CD8-positive, alpha-beta memory T cell (primary cell): ENCODE measurements at regions not wholly inside any gene's neighbourhood (a gene's known extent, or its start where the extent isn't known, plus 50 kb on each side); places are given as distances from the start of the nearest gene placed in this dataset.

Source experiments
- CTCF ChIA-PET: fragments of 350-600 bp; sonication (Branson Sonifier 250); formaldehyde crosslinking; loops from one replicate; lab custom pipeline; 2021; ENCODE audit warnings: antibody characterized with exemption; lab: Charles Lee
- POLR2A ChIA-PET: fragments of 350-600 bp; sonication (Branson Sonifier 250); formaldehyde crosslinking; loops from one replicate; lab custom pipeline; 2021; ENCODE audit warnings: antibody characterized with exemption; lab: Charles Lee
- DNase-seq, 5 donors: peaks; one replicate each; pipeline versions ENCODE4 v3.0.0 to v3.0.0-alpha.2; 2020 to 2022; ENCODE audit warnings: mixed read lengths in 1 of 5
- H3K27ac ChIP-seq: one replicate; pipeline ENCODE4 v1.7.0; 2013; ENCODE audit warnings: low read depth, mild to moderate bottlenecking, low read length, moderate library complexity
- H3K27me3 ChIP-seq: 2 replicates; pipeline ENCODE4 v1.7.0; 2013; ENCODE audit warnings: low read length, mild to moderate bottlenecking; ENCODE audit not compliant: insufficient read depth, poor library complexity, severe bottlenecking
- H3K36me3 ChIP-seq: 2 replicates; pipeline ENCODE4 v1.7.0; 2013; ENCODE audit warnings: mild to moderate bottlenecking, low read length, moderate library complexity; ENCODE audit not compliant: insufficient read depth
- H3K4me1 ChIP-seq: 2 replicates; pipeline ENCODE4 v1.7.0; 2013; ENCODE audit warnings: mild to moderate bottlenecking, low read length, moderate library complexity; ENCODE audit not compliant: insufficient read depth
- H3K4me3 ChIP-seq: 2 replicates; pipeline ENCODE4 v1.7.0; 2013; ENCODE audit warnings: mild to moderate bottlenecking, low read length
- H3K9me3 ChIP-seq: 2 replicates; pipeline ENCODE4 v1.7.0; 2013; ENCODE audit warnings: mild to moderate bottlenecking, low read length
- H3K27ac Mint-ChIP-seq, 8 donors: one replicate each; pipeline ENCODE4 v1.8.0; 2020 to 2021; ENCODE audit warnings: mixed read lengths in 8 of 8, mild to moderate bottlenecking in 6 of 8, inconsistent platforms in 3 of 8, moderate library complexity in 3 of 8
- H3K27me3 Mint-ChIP-seq, 2 donors: one replicate each; pipeline ENCODE4 v1.8.0; 2020 to 2021; ENCODE audit warnings: mixed read lengths in 2 of 2, mild to moderate bottlenecking in 1 of 2, moderate library complexity in 1 of 2
- H3K36me3 Mint-ChIP-seq, 3 donors: one replicate each; pipeline ENCODE4 v1.8.0; 2020 to 2021; ENCODE audit warnings: mixed read lengths in 3 of 3, inconsistent platforms in 1 of 3, mild to moderate bottlenecking in 1 of 3
- H3K4me1 Mint-ChIP-seq, 3 donors: one replicate each; pipeline ENCODE4 v1.8.0; 2020 to 2021; ENCODE audit warnings: mixed read lengths in 3 of 3, inconsistent platforms in 1 of 3, mild to moderate bottlenecking in 1 of 3
- H3K4me3 Mint-ChIP-seq, 7 donors: one replicate each; pipeline ENCODE4 v1.8.0; 2020 to 2021; ENCODE audit warnings: mixed read lengths in 7 of 7, mild to moderate bottlenecking in 6 of 7, moderate library complexity in 4 of 7, inconsistent platforms in 2 of 7
- H3K9me3 Mint-ChIP-seq, 5 donors: one replicate each; pipeline ENCODE4 v1.8.0; 2020 to 2022; ENCODE audit warnings: mixed read lengths in 5 of 5, mild to moderate bottlenecking in 3 of 5, moderate library complexity in 2 of 5, inconsistent platforms in 1 of 5

- Mint-ChIP-seq H3K4me1 (peaks cover 0 to 13% (median 4%) of the 10 kb centered on the region in 3 donors), H3K9me3 (no peaks in the 10 kb centered on the region), H3K27me3 (no peaks in the 10 kb centered on the region), H3K36me3 (no peaks in the 10 kb centered on the region), H3K4me3 (no peak overlapping the region), H3K27ac (peak overlapping the region in 3 of 8 donors; percentile 23 to 64 (median 32))
- POLR2A ChIA-PET: interaction anchor here (0.6 kb wide), 1 partner anchor 447 kb away, joined by 6 read pairs; no protein-coding TSS in a partner anchor
- Histone ChIP-seq H3K4me1 (no peaks in the 10 kb centered on the region), H3K9me3 (no peaks in the 10 kb centered on the region), H3K27ac (no peak overlapping the region), H3K36me3 (no peaks in the 10 kb centered on the region), H3K4me3 (no peak overlapping the region), H3K27me3 (no peaks in the 10 kb centered on the region)
- DNase-seq: no peak
- CTCF ChIA-PET: no interaction called here
Observed at GRCh38 chr14:22266683-22267082, 322.3 kb downstream of the DAD1 start.

GRCh38 chr14:22266142-22266442 is 322.9 kb downstream of the DAD1 start:
- ChIA-PET CTCF (no interaction called here), POLR2A (no interaction called here)
- H3K4me3 ChIP-seq: no peak overlapping the region
- H3K27me3 ChIP-seq: no peaks in the 10 kb centered on the region
- Mint-ChIP-seq H3K27ac (peak overlapping the region in 3 of 8 donors; percentile 12 to 77 (median 58)), H3K9me3 (no peaks in the 10 kb centered on the region), H3K27me3 (no peaks in the 10 kb centered on the region), H3K36me3 (no peaks in the 10 kb centered on the region), H3K4me1 (peaks cover 0 to 13% (median 4%) of the 10 kb centered on the region in 3 donors), H3K4me3 (no peak overlapping the region)
- DNase-seq: no peak
- H3K9me3 ChIP-seq: no peaks in the 10 kb centered on the region
- H3K36me3 ChIP-seq: no peaks in the 10 kb centered on the region
- H3K27ac ChIP-seq: no peak overlapping the region
- no peaks in the 10 kb centered on the region for H3K4me1 ChIP-seq

GRCh38 chr14:22265319-22266141 is 323.5 kb downstream of the DAD1 start:
- no peaks in the 10 kb centered on the region for H3K36me3 Mint-ChIP-seq
- no peaks in the 10 kb centered on the region for H3K36me3 ChIP-seq
- H3K27ac ChIP-seq: no peak overlapping the region
- no peaks in the 10 kb centered on the region for H3K27me3 Mint-ChIP-seq
- peaks cover 0 to 13% (median 4%) of the 10 kb centered on the region in 3 donors for H3K4me1 Mint-ChIP-seq
- H3K27me3 ChIP-seq: no peaks in the 10 kb centered on the region
- H3K4me3 ChIP-seq: no peak overlapping the region
- H3K9me3 Mint-ChIP-seq: no peaks in the 10 kb centered on the region
- H3K27ac Mint-ChIP-seq: peak overlapping the region in 6 of 8 donors; percentile 26 to 91 (median 78)
- H3K4me1 ChIP-seq: no peaks in the 10 kb centered on the region
- peak in 2 of 5 donors; percentile 5 to 6 for DNase-seq
- peak overlapping the region in 4 of 7 donors; percentile 18 to 72 (median 56) for H3K4me3 Mint-ChIP-seq
- ChIA-PET POLR2A (no interaction called here), CTCF (no interaction called here)
- no peaks in the 10 kb centered on the region for H3K9me3 ChIP-seq

GRCh38 chr14:22264759-22265158 is 324.3 kb downstream of the DAD1 start:
- Histone ChIP-seq H3K36me3 (no peaks in the 10 kb centered on the region), H3K4me1 (no peaks in the 10 kb centered on the region), H3K27ac (no peak overlapping the region), H3K4me3 (no peak overlapping the region), H3K27me3 (no peaks in the 10 kb centered on the region), H3K9me3 (no peaks in the 10 kb centered on the region)
- CTCF ChIA-PET: no interaction called here
- no peaks in the 10 kb centered on the region for H3K27me3 Mint-ChIP-seq
- H3K9me3 Mint-ChIP-seq: no peaks in the 10 kb centered on the region
- POLR2A ChIA-PET: no interaction called here
- H3K4me1 Mint-ChIP-seq: peaks cover 0 to 13% (median 4%) of the 10 kb centered on the region in 3 donors
- H3K36me3 Mint-ChIP-seq: no peaks in the 10 kb centered on the region
- H3K4me3 Mint-ChIP-seq: no peak overlapping the region
- no peak for DNase-seq
- no peak overlapping the region for H3K27ac Mint-ChIP-seq

GRCh38 chr14:22263961-22264360 is 325.1 kb downstream of the DAD1 start:
- no peaks in the 10 kb centered on the region for H3K4me1 ChIP-seq
- H3K36me3 ChIP-seq: no peaks in the 10 kb centered on the region
- H3K9me3 ChIP-seq: no peaks in the 10 kb centered on the region
- no peaks in the 10 kb centered on the region for H3K27me3 ChIP-seq
- H3K27ac Mint-ChIP-seq: no peak overlapping the region
- no peak for DNase-seq
- H3K27ac ChIP-seq: no peak overlapping the region
- H3K4me3 ChIP-seq: no peak overlapping the region
- CTCF ChIA-PET: no interaction called here
- H3K9me3 Mint-ChIP-seq: no peaks in the 10 kb centered on the region
- peaks cover 0 to 11% (median 4%) of the 10 kb centered on the region in 3 donors for H3K4me1 Mint-ChIP-seq
- H3K4me3 Mint-ChIP-seq: no peak overlapping the region
- no peaks in the 10 kb centered on the region for H3K27me3 Mint-ChIP-seq
- H3K36me3 Mint-ChIP-seq: no peaks in the 10 kb centered on the region
- POLR2A ChIA-PET: no interaction called here

- POLR2A ChIA-PET: no interaction called here
- H3K4me3 Mint-ChIP-seq: no peak overlapping the region
- H3K27ac Mint-ChIP-seq: no peak overlapping the region
- Histone ChIP-seq H3K27me3 (no peaks in the 10 kb centered on the region), H3K9me3 (no peaks in the 10 kb centered on the region), H3K4me3 (no peak overlapping the region), H3K36me3 (no peaks in the 10 kb centered on the region), H3K27ac (no peak overlapping the region), H3K4me1 (no peaks in the 10 kb centered on the region)
- H3K4me1 Mint-ChIP-seq: peaks cover 0 to 5% (median 3%) of the 10 kb centered on the region in 3 donors
- H3K36me3 Mint-ChIP-seq: no peaks in the 10 kb centered on the region
- CTCF ChIA-PET: no interaction called here
- H3K9me3 Mint-ChIP-seq: no peaks in the 10 kb centered on the region
- DNase-seq: no peak
- no peaks in the 10 kb centered on the region for H3K27me3 Mint-ChIP-seq
Observed at GRCh38 chr14:22262881-22263280, 326.1 kb downstream of the DAD1 start.

GRCh38 chr14:22255017-22255950 is 333.7 kb downstream of the DAD1 start:
- no peak overlapping the region for H3K27ac ChIP-seq
- Mint-ChIP-seq H3K4me1 (no peaks in the 10 kb centered on the region), H3K27me3 (no peaks in the 10 kb centered on the region), H3K27ac (no peak overlapping the region), H3K9me3 (no peaks in the 10 kb centered on the region), H3K4me3 (no peak overlapping the region), H3K36me3 (no peaks in the 10 kb centered on the region)
- no peak overlapping the region for H3K4me3 ChIP-seq
- no peaks in the 10 kb centered on the region for H3K9me3 ChIP-seq
- ChIA-PET POLR2A (no interaction called here), CTCF (no interaction called here)
- H3K4me1 ChIP-seq: no peaks in the 10 kb centered on the region
- H3K27me3 ChIP-seq: no peaks in the 10 kb centered on the region
- no peak for DNase-seq
- H3K36me3 ChIP-seq: no peaks in the 10 kb centered on the region

- Mint-ChIP-seq H3K27me3 (no peaks in the 10 kb centered on the region), H3K36me3 (no peaks in the 10 kb centered on the region), H3K27ac (no peak overlapping the region), H3K4me1 (no peaks in the 10 kb centered on the region), H3K9me3 (no peaks in the 10 kb centered on the region), H3K4me3 (no peak overlapping the region)
- Histone ChIP-seq H3K27ac (no peak overlapping the region), H3K36me3 (no peaks in the 10 kb centered on the region), H3K9me3 (no peaks in the 10 kb centered on the region), H3K4me3 (no peak overlapping the region), H3K27me3 (no peaks in the 10 kb centered on the region), H3K4me1 (no peaks in the 10 kb centered on the region)
- DNase-seq: no peak
- CTCF ChIA-PET: no interaction called here
- POLR2A ChIA-PET: no interaction called here
Observed at GRCh38 chr14:22252686-22253085, 336.3 kb downstream of the DAD1 start.
